Fibroblast of villous mesenchyme (primary cell): ENCODE measurements at regions not wholly inside any gene's neighbourhood (a gene's known extent, or its start where the extent isn't known, plus 50 kb on each side); places are given as distances from the start of the nearest gene placed in this dataset.

ENCODE experiments used
- DNase-seq: peaks from one replicate; pipeline ENCODE4 v3.0.0-alpha.2; 2010; ENCODE audit warnings: low read depth
- H3K4me3 ChIP-seq: 2 replicates; pipeline ENCODE4 v1.5.1; 2011; ENCODE audit warnings: low read depth, mild to moderate bottlenecking, low read length
- CTCF ChIP-seq: IDR thresholded peaks from 2 replicates; pipeline ENCODE4 v1.5.1; 2012; ENCODE audit warnings: low read depth, mild to moderate bottlenecking, low read length; ENCODE audit not compliant: insufficient read depth

GRCh38 chr5:121503111-121503840, 348.4 kb upstream of the FTMT start:
- H3K4me3 ChIP-seq, result no peak overlapping the region
- DNase-seq, result no peak
- TF ChIP-seq CTCF, result no peak

- no peak for DNase-seq
- H3K4me3 ChIP-seq, result no peak overlapping the region
- no peak for TF ChIP-seq CTCF
Measured at GRCh38 chr5:121516997-121517396, 334.7 kb upstream of the FTMT start.

GRCh38 chr5:121525706-121526105, 326.0 kb upstream of the FTMT start:
- TF ChIP-seq CTCF, result no peak
- H3K4me3 ChIP-seq, result no peak overlapping the region
- DNase-seq, result no peak

- DNase-seq, result no peak
- TF ChIP-seq CTCF, result no peak
- H3K4me3 ChIP-seq, result no peak overlapping the region
Measured at GRCh38 chr5:121526908-121527307, 324.8 kb upstream of the FTMT start.

GRCh38 chr5:121533814-121534213, 317.9 kb upstream of the FTMT start:
- TF ChIP-seq CTCF, result no peak
- no peak for DNase-seq
- no peak overlapping the region for H3K4me3 ChIP-seq

- no peak for DNase-seq
- H3K4me3 ChIP-seq, result no peak overlapping the region
- TF ChIP-seq CTCF, result no peak
Measured at GRCh38 chr5:121550989-121551388, 300.7 kb upstream of the FTMT start.

GRCh38 chr5:121559832-121560231, 291.9 kb upstream of the FTMT start:
- no peak overlapping the region for H3K4me3 ChIP-seq
- DNase-seq, result no peak
- TF ChIP-seq CTCF, result no peak
